HepG2 (cell line): ENCODE measurements at regions not wholly inside any gene's neighbourhood (a gene's known extent, or its start where the extent isn't known, plus 50 kb on each side); places are given as distances from the start of the nearest gene placed in this dataset.

ENCODE experiments used
- BRD4 ChIP-seq: sonication (generic); formaldehyde crosslinking; IDR thresholded peaks from 2 replicates; pipeline ENCODE4 v1.4.0; 2020; ENCODE audit warnings: missing genetic modification reagents
- CTCF ChIP-seq: sonication (generic); formaldehyde crosslinking; IDR thresholded peaks from 2 replicates; pipeline ENCODE4 v1.5.0; 2020; ENCODE audit warnings: mild to moderate bottlenecking, missing genetic modification reagents, moderate library complexity
- EP300 ChIP-seq, 3 experiments: sonication (generic) in 1 of 3; formaldehyde crosslinking in 1 of 3; IDR thresholded peaks; 2 replicates each; pipeline versions ENCODE4 v1.5.1 to v1.6.1; 2011 to 2020; ENCODE audit warnings: low read depth in 2 of 3, low read length in 2 of 3, borderline replicate concordance in 1 of 3, improper control_type of control experiment in 1 of 3, mild to moderate bottlenecking in 1 of 3, missing genetic modification reagents in 1 of 3, moderate library complexity in 1 of 3
- EZH2 ChIP-seq: conservative IDR thresholded peaks from 2 replicates; pipeline ENCODE4 v1.6.1; 2012; ENCODE audit warnings: mild to moderate bottlenecking, low read depth, low read length, moderate library complexity
- IRF1 ChIP-seq: sonication (generic); formaldehyde crosslinking; IDR thresholded peaks from 2 replicates; pipeline ENCODE4 v1.4.0; 2020; ENCODE audit warnings: low read depth, mild to moderate bottlenecking, missing genetic modification reagents
- KDM3A ChIP-seq: IDR thresholded peaks from 2 replicates; pipeline ENCODE4 v1.6.1; 2018; ENCODE audit warnings: low read depth, missing compliant biosample characterization
- MBD4 ChIP-seq: IDR thresholded peaks from 2 replicates; pipeline ENCODE4 v1.6.1; 2012; ENCODE audit warnings: low read length, inconsistent platforms, borderline replicate concordance
- MED8 ChIP-seq: sonication (generic); formaldehyde crosslinking; IDR thresholded peaks from 2 replicates; pipeline ENCODE4 v1.8.1; 2023; ENCODE audit warnings: mild to moderate bottlenecking, missing genetic modification reagents; ENCODE audit not compliant: insufficient replicate concordance
- PCBP2 ChIP-seq: fragments of 200-400 bp; formaldehyde crosslinking; optimal IDR thresholded peaks from 2 replicates; pipeline ENCODE3; 2018; ENCODE audit warnings: low read length, low read depth; ENCODE audit not compliant: poor library complexity, severe bottlenecking
- POLR2AphosphoS5 ChIP-seq: IDR thresholded peaks from 2 replicates; pipeline ENCODE4 v1.6.1; 2012; ENCODE audit warnings: low read depth, low read length
- SMC3 ChIP-seq: IDR thresholded peaks from 2 replicates; pipeline ENCODE4 v1.6.1; 2011; ENCODE audit warnings: low read length, improper control_type of control experiment
- ZBTB38 ChIP-seq: sonication (generic); formaldehyde crosslinking; IDR thresholded peaks from 2 replicates; pipeline ENCODE4 v1.5.1; 2020; ENCODE audit warnings: mild to moderate bottlenecking, missing genetic modification reagents
- ZBTB7A ChIP-seq: sonication (generic); formaldehyde crosslinking; IDR thresholded peaks from 2 replicates; pipeline ENCODE4 v1.8.0; 2022; ENCODE audit warnings: mild to moderate bottlenecking, missing genetic modification reagents
- ZNF788 ChIP-seq: sonication (generic); formaldehyde crosslinking; IDR thresholded peaks from 2 replicates; pipeline ENCODE4 v1.5.0; 2020; ENCODE audit warnings: mild to moderate bottlenecking, missing genetic modification reagents, borderline replicate concordance

- TF ChIP-seq ZBTB38 = no peak
- no peak for TF ChIP-seq MED8
- TF ChIP-seq SMC3 = no peak
- no peak for TF ChIP-seq EP300 (IDR thresholded peaks at IDR 0.05; ENCODE audit: low read depth in 2 of 2, low read length in 2 of 2)
- no peak for TF ChIP-seq EP300 (CRISPR knock-in tag; IDR thresholded peaks at IDR 0.05; ENCODE audit: borderline replicate concordance)
- no peak for TF ChIP-seq BRD4 (CRISPR knock-in tag)
- TF ChIP-seq ZBTB7A (CRISPR knock-in tag) = no peak
- TF ChIP-seq CTCF (CRISPR knock-in tag) = no peak
- no peak for TF ChIP-seq POLR2AphosphoS5
- TF ChIP-seq PCBP2 = no peak
- TF ChIP-seq IRF1 = no peak
- no peak for TF ChIP-seq KDM3A (CRISPR knock-in tag)
- TF ChIP-seq MBD4 = no peak
- no peak for TF ChIP-seq EZH2
- TF ChIP-seq ZNF788 (CRISPR knock-in tag) = no peak
Measured at GRCh38 chr13:30545320-30545719, 72.4 kb upstream of the USPL1 start.
